GM18520 (cell line): ENCODE measurements at regions not wholly inside any gene's neighbourhood (a gene's known extent, or its start where the extent isn't known, plus 50 kb on each side); places are given as distances from the start of the nearest gene placed in this dataset.

Source experiments
- ATAC-seq: cut with Tn5 transposase; IDR thresholded peaks from one replicate; pipeline ENCODE4 v1.9.1; 2021; ENCODE audit not compliant: unreplicated experiment

GRCh38 chr11:80505771-80506170 is 1064.9 kb upstream of the TENM4 start:
- no peak for ATAC-seq

- no peak for ATAC-seq
Measured at GRCh38 chr11:80503990-80504389, 1063.2 kb upstream of the TENM4 start.

- ATAC-seq: no peak
Measured at GRCh38 chr11:80502511-80502910, 1061.7 kb upstream of the TENM4 start.

- no peak for ATAC-seq
Measured at GRCh38 chr11:80495116-80495515, 1054.3 kb upstream of the TENM4 start.

GRCh38 chr11:80487952-80488351 is 1047.1 kb upstream of the TENM4 start:
- ATAC-seq: no peak

GRCh38 chr11:80486678-80487077 is 1045.8 kb upstream of the TENM4 start:
- ATAC-seq: no peak

GRCh38 chr11:80477178-80477577 is 1036.3 kb upstream of the TENM4 start:
- no peak for ATAC-seq

- ATAC-seq: no peak
Measured at GRCh38 chr11:80473562-80473961, 1032.7 kb upstream of the TENM4 start.

- no peak for ATAC-seq
Measured at GRCh38 chr11:80469871-80470270, 1029.0 kb upstream of the TENM4 start.

GRCh38 chr11:80466570-80466969 is 1025.7 kb upstream of the TENM4 start:
- no peak for ATAC-seq

GRCh38 chr11:80462211-80462610 is 1021.4 kb upstream of the TENM4 start:
- ATAC-seq: no peak

GRCh38 chr11:80458376-80458775 is 1017.5 kb upstream of the TENM4 start:
- ATAC-seq: no peak

GRCh38 chr11:80457823-80458222 is 1017.0 kb upstream of the TENM4 start:
- no peak for ATAC-seq

GRCh38 chr11:80455818-80456217 is 1015.0 kb upstream of the TENM4 start:
- no peak for ATAC-seq

GRCh38 chr11:80451105-80451504 is 1010.3 kb upstream of the TENM4 start:
- no peak for ATAC-seq

GRCh38 chr11:80448709-80449108 is 1007.9 kb upstream of the TENM4 start:
- ATAC-seq: no peak

GRCh38 chr11:80443177-80443576 is 1002.3 kb upstream of the TENM4 start:
- no peak for ATAC-seq

GRCh38 chr11:80441821-80442220 is 1001.0 kb upstream of the TENM4 start:
- no peak for ATAC-seq

GRCh38 chr11:80440835-80441234 is 1000.0 kb upstream of the TENM4 start:
- ATAC-seq: no peak

- ATAC-seq: no peak
Measured at GRCh38 chr11:80436547-80436946, 995.7 kb upstream of the TENM4 start.

- no peak for ATAC-seq
Measured at GRCh38 chr11:80435345-80435744, 994.5 kb upstream of the TENM4 start.

- ATAC-seq: no peak
Measured at GRCh38 chr11:80432057-80432456, 991.2 kb upstream of the TENM4 start.

GRCh38 chr11:80424012-80424695 is 983.3 kb upstream of the TENM4 start:
- no peak for ATAC-seq
